Transverse colon (tissue), 4 donors: ENCODE measurements at regions not wholly inside any gene's neighbourhood (a gene's known extent, or its start where the extent isn't known, plus 50 kb on each side); places are given as distances from the start of the nearest gene placed in this dataset.

Experiments used
- CTCF ChIP-seq, 5 experiments: fragments of 200-600 bp in 3 of 5; fragments of 450-650 bp in 2 of 5; sonication (generic) in 3 of 5; IDR thresholded peaks; 1 replicate in 2 of 5; 2 replicates in 3 of 5; pipeline ENCODE4 v1.5.1; 2016 to 2017; ENCODE audit warnings: antibody characterized with exemption in 5 of 5, inconsistent platforms in 3 of 5, mild to moderate bottlenecking in 2 of 5, moderate library complexity in 1 of 5
- EP300 ChIP-seq: sonication (generic); formaldehyde crosslinking; IDR thresholded peaks from one replicate; pipeline ENCODE4 v1.6.1; 2017; ENCODE audit warnings: antibody characterized with exemption, low read depth
- POLR2A ChIP-seq: fragments of 450-650 bp; IDR thresholded peaks from one replicate; pipeline ENCODE4 v1.6.1; 2016; ENCODE audit warnings: antibody characterized with exemption, mild to moderate bottlenecking, moderate library complexity
- POLR2AphosphoS5 ChIP-seq, 3 donors: sonication (generic); formaldehyde crosslinking; IDR thresholded peaks; one replicate each; pipeline ENCODE4 v1.6.1; 2016; ENCODE audit warnings: antibody characterized with exemption in 3 of 3

GRCh38 chrX:150014525-150014924, 76.2 kb upstream of the EOLA2 start:
- TF ChIP-seq POLR2A (no peak), EP300 (no peak), CTCF (IDR thresholded peaks at IDR 0.05) (no peak), POLR2AphosphoS5 (IDR thresholded peaks at IDR 0.05) (no peak)
